Stimulated activated CD4-positive, alpha-beta T cell treated with anti-CD3 and anti-CD28 coated beads, Interleukin-1b, Interleukin-23, amount 100 ng/mL, for 24 hours (primary cell): ENCODE measurements at regions not wholly inside any gene's neighbourhood (a gene's known extent, or its start where the extent isn't known, plus 50 kb on each side); places are given as distances from the start of the nearest gene placed in this dataset.
"Not testable (repeated sequence)": the region's sequence is repeated elsewhere in the genome, so short reads cannot be mapped to it uniquely, and the experiment has no call there.

ENCODE experiments used
- DNase-seq, 4 experiments: peaks; one replicate each; pipeline ENCODE4 v3.0.0-alpha.2; 2020; ENCODE audit warnings: low read depth in 4 of 4, low spot score in 1 of 4

GRCh38 chr3:153438271-153438670 lies 276.2 kb downstream of the RAP2B start:
- DNase-seq = no peak

- DNase-seq = no peak
Measured at GRCh38 chr3:153439780-153440179, 277.8 kb downstream of the RAP2B start.

GRCh38 chr3:153440311-153440710 lies 278.3 kb downstream of the RAP2B start:
- DNase-seq = no peak

GRCh38 chr3:153442386-153442785 lies 280.4 kb downstream of the RAP2B start:
- DNase-seq = no peak

- DNase-seq = no peak
Measured at GRCh38 chr3:153442799-153443487, 280.9 kb downstream of the RAP2B start.

- DNase-seq = no peak
Measured at GRCh38 chr3:153443961-153444360, 281.9 kb downstream of the RAP2B start.

GRCh38 chr3:153445817-153446216 lies 283.8 kb downstream of the RAP2B start:
- no peak for DNase-seq

- DNase-seq = no peak
Measured at GRCh38 chr3:153448151-153448829, 286.3 kb downstream of the RAP2B start.

- no peak for DNase-seq
Measured at GRCh38 chr3:153456833-153457545, 295.0 kb downstream of the RAP2B start.

- no peak for DNase-seq
Measured at GRCh38 chr3:153458881-153459280, 296.9 kb downstream of the RAP2B start.

- no peak for DNase-seq
Measured at GRCh38 chr3:153462545-153462944, 300.5 kb downstream of the RAP2B start.

- DNase-seq = no peak
Measured at GRCh38 chr3:153463895-153464294, 301.9 kb downstream of the RAP2B start.

- no peak for DNase-seq
Measured at GRCh38 chr3:153469162-153469561, 307.1 kb downstream of the RAP2B start.

GRCh38 chr3:153484842-153485241 lies 322.8 kb downstream of the RAP2B start:
- no peak for DNase-seq

GRCh38 chr3:153495422-153495821 lies 333.4 kb downstream of the RAP2B start:
- DNase-seq = no peak

GRCh38 chr3:153502682-153503081 lies 340.7 kb downstream of the RAP2B start:
- DNase-seq = no peak

- no peak for DNase-seq
Measured at GRCh38 chr3:153503873-153504272, 341.8 kb downstream of the RAP2B start.

GRCh38 chr3:153506205-153506604 lies 344.2 kb downstream of the RAP2B start:
- not testable (repeated sequence) for DNase-seq

GRCh38 chr3:153506686-153507085 lies 344.7 kb downstream of the RAP2B start:
- DNase-seq = not testable (repeated sequence)

GRCh38 chr3:153513236-153513635 lies 351.2 kb downstream of the RAP2B start:
- DNase-seq = no peak

GRCh38 chr3:153528473-153528872 lies 366.4 kb downstream of the RAP2B start:
- DNase-seq = no peak

- no peak for DNase-seq
Measured at GRCh38 chr3:153539263-153539662, 377.2 kb downstream of the RAP2B start.
